GM18867 (cell line): ENCODE measurements at regions not wholly inside any gene's neighbourhood (a gene's known extent, or its start where the extent isn't known, plus 50 kb on each side); places are given as distances from the start of the nearest gene placed in this dataset.

ENCODE experiments used
- ATAC-seq: cut with Tn5 transposase; IDR thresholded peaks from one replicate; pipeline ENCODE4 v1.9.1; 2021; ENCODE audit warnings: mild to moderate bottlenecking, moderate library complexity; ENCODE audit not compliant: unreplicated experiment

DNA sequence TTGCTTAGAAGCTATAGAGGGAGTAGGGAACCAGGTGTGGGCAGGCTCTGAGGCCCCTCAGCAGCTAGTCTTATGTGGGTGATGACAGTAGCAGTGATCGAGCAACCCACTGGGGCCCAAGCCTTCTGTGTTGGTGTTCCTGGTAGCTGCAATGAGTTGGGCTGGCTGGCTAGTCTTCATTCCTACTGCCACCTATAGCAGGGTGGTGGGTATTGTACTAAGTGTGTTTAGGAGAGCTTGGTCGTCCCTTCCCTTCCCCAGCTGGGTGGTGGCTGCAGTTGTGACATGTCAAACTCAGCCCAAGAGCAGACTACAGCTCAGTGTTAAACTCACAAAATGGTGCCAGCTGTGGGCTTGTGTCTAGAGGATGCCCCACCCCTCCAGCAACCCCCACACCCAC is 486.1 kb upstream of the UBE2E3 start:
- no peak for ATAC-seq

GRCh38 chr2:180482696-180483095 is 475.6 kb upstream of the CWC22 start:
- no peak for ATAC-seq

DNA sequence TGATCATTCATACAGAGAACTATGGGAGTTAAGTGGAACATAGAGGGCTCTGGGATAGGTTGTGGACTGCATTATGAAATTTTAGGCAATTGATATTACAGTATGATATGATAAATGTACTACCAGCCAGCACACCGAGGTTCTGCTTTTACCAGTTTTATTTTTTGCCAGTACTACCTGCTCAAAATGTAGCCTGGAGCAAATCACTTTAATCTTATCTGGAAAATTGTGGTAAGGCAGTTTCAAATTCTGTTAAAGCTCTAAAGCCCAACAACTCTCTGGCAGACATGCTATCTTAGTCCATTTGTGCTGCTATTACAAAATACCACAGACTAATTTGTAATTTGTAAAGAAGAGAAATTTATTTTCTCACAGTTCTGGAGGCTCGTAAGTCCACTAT is 474.9 kb upstream of the CWC22 start:
- ATAC-seq, result no peak

GRCh38 chr2:180478883-180479282 is 471.8 kb upstream of the CWC22 start:
- ATAC-seq, result no peak

GRCh38 chr2:180474716-180475115 is 467.6 kb upstream of the CWC22 start:
- ATAC-seq, result no peak

- no peak for ATAC-seq
These were observed 466.4 kb upstream of the CWC22 start for GRCh38 chr2:180473456-180473855.

DNA sequence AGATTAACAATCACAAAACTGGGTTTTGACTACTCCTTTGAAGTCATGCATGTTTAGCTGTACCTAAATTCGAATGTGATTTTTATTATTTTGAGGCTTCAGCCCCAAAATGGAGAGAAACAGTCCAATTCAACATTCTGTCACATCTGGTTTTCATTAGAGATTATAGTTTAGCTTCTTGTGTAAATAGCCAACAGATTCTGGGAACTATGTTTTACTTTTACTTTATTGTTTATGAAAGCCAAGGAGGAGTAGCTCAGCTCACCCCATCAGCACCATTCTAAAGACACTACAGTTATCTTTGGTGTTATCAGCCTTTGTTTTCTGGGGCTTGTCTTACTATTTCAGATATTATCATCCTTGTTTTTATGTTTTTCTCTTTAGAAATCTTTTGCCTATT is 465.0 kb upstream of the CWC22 start:
- ATAC-seq, result no peak

DNA sequence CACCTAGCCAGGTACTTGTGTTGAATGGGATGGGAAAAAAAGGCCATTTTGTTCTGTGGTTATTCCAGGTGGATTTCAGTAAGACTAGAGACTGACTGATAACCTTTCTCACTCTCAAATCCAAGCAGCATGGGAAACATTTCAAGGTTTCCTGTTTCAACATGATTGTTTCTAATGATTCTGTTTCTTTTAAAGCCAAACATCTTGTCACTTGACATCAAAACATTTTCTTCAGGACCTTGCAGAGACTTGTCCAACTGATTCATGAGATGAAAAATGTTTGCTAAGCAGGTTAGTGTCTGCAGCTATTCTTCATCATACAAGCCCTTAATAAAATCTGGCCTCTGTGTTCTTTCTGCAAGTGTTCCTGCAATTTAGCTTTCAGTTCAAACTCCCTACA is 456.5 kb upstream of the CWC22 start:
- ATAC-seq, result no peak

- ATAC-seq, result no peak
These were observed 454.7 kb upstream of the CWC22 start for GRCh38 chr2:180461761-180462160.

- no peak for ATAC-seq
These were observed 449.7 kb upstream of the CWC22 start for GRCh38 chr2:180456801-180457200.

DNA sequence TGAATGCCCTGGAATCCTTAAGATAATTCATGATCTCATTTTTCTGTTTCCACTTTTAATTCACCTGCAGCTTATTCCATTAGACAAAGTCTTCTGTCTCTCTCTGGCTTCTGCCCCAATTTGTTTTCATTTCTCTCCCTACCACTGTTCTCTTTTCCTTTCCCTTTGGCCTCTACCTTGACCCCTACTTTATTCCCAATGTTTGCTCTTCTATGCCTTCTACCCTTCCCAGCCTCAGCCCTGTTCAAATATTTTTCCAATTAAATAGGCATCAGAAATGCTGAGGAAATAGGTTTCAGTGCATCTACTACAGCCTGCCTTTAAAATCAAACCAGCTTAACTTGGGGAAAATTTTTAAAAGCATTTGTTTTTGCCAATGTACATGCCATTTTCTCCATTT is 443.7 kb upstream of the CWC22 start:
- ATAC-seq, result no peak

DNA sequence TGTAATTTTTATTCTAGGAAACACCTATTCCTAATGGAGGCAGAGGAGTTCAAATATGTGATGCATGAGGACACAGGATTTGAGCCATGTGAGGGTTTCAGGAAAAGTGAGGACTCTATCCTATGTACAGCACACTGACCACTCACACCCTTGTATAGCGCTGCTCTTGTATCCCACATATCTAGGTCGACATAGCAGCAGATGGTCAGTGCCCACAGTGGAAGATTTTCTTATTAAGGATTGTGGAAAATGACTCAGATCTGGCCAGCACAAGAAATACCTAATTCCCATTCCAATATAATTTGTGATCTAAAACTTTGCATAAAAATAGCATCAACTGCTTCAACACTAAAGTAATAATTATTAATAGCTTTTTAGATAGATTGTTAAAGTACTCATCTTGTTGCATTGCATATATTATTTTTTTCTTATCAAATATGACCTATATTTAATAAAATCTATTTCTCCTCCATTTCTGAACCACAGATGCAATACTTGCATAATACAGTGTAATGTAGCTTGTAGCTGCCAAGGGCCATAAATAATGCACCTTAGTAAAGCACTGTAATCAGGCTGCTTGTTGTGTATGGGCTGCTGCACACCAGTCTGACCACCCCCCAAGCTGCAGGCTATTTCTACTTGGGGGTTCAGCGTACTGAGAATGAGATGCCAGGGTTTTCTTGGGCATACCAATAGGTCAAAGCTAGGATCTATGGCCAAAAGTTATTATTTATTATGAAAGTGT is 442.2 kb upstream of the CWC22 start:
- ATAC-seq, result no peak

DNA sequence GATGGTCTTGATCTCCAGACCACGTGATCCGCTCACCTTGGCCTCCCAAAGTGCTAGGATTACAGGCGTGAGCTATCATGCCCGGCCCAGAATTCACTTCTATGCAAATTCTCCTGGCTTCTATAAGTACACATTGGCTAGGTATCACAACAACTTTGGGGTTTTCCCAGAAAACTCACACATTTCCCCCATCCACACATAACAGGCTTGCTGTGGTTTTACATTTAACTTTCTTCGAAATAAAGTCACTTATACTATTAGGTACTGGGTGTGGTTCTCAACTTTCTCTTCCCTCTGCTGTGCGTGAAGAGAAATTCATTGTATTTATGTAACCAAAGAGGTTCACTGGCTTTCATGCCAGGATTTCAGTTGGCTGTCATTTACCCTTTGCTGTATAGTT is 439.4 kb upstream of the CWC22 start:
- ATAC-seq, result peak; percentile 44

- no peak for ATAC-seq
These were observed 436.8 kb upstream of the CWC22 start for GRCh38 chr2:180443888-180444287.

- no peak for ATAC-seq
These were observed 436.0 kb upstream of the CWC22 start for GRCh38 chr2:180442860-180443644.

DNA sequence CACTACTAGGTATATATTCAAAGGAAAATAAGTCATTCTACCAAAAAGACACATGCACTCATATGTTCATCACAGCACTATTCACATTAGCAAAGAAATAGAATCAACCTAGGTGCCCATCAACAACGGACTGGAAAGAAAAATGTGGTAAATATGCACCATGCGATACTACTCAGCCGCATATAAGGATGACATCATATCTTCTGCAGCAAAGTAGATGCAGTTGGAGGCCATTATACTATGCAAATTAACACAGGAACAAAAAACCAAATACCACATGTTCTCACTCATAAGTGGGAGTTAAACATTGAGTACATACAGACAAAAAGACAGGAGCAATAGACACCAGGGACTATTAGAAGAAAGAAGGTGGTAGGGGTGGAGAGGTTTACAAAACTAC is 412.1 kb upstream of the CWC22 start:
- ATAC-seq, result no peak

DNA sequence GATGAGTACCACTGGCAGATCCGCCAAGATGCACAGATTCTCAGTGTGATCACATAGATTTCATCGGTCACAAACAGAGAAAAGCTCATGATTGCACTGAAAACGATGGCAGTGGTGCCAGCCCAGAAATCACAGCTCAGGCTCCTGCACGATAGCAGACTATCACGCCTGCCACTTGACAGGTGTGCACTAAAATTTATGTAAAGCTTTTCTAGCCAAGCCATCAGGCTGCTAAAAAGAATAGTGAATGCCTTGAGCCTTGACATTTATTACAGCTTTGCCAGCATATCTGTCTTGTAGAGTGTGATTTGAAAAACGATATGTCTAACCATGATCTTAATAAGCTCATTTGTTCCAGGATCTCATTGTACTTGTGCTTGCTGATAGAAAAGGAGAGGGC is 409.5 kb upstream of the CWC22 start:
- ATAC-seq, result no peak

DNA sequence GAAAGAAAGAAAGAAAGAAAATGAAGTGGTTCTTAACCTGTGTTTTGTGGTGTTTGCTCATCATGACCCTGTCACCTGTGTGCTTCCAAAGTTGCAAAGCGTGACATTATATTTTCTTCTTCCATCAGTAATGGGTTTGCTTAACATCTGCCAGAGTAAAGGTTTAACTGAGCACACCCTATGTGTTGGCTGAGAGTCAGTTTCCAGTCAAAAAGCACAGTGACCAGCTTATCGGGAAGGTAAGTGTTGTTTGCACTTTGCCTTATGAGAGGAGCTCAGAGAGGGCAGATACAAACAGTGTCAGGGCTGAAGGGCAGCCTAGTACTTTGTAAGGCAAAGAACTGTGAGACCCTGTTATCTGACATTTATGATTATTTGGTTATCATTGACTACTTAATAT is 406.2 kb upstream of the CWC22 start:
- no peak for ATAC-seq

GRCh38 chr2:180412219-180412618 is 405.1 kb upstream of the CWC22 start:
- no peak for ATAC-seq

- ATAC-seq, result no peak
These were observed 404.6 kb upstream of the CWC22 start for GRCh38 chr2:180411661-180412060.

- ATAC-seq, result no peak
These were observed 399.6 kb upstream of the CWC22 start for GRCh38 chr2:180406687-180407086.

DNA sequence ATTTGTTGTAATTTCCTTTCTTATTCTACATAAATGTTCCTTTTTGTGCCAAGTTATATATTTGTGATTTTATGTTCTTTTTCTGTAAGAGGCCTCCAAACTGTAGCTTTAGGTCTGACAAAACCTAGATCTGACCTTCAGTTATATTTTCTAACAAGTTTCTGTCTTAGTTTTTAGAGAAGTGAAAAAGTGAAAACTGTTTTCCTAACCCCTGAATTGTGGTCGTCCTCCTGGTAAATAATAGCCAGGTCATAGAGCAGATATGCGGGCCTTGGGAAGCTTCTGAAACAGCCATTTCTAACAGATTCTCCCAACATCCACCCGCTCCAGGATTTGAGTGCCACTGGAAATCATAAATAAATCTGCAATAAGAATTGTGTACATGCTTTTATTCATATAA is 398.4 kb upstream of the CWC22 start:
- ATAC-seq, result no peak

GRCh38 chr2:180394305-180394704 is 387.2 kb upstream of the CWC22 start:
- no peak for ATAC-seq
